Spleen (tissue), 7 donors: ENCODE measurements at regions not wholly inside any gene's neighbourhood (a gene's known extent, or its start where the extent isn't known, plus 50 kb on each side); places are given as distances from the start of the nearest gene placed in this dataset.

ENCODE experiments used
- CTCF ChIP-seq, 11 experiments: fragments of 200-600 bp in 7 of 11; fragments of 450-650 bp in 4 of 11; sonication (generic) in 4 of 11; IDR thresholded peaks in 8 of 11; conservative IDR thresholded peaks in 3 of 11; 1 replicate in 7 of 11; 2 replicates in 4 of 11; pipeline versions ENCODE4 v1.4.0 to v1.8.0; 2016 to 2021; ENCODE audit warnings: antibody characterized with exemption in 11 of 11, inconsistent platforms in 4 of 11, mild to moderate bottlenecking in 1 of 11
- POLR2AphosphoS5 ChIP-seq, 3 donors: sonication (generic); formaldehyde crosslinking; IDR thresholded peaks; one replicate each; pipeline ENCODE4 v1.5.1; 2017; ENCODE audit warnings: antibody characterized with exemption in 3 of 3
- donor health status: DM: no; HTN: no; CAD: no; lungs with moderate emphysema.
- donor health status: DM: no; HTN: no; CAD: no.
- donor health status: DM: no; HTN: no; CAD: no.

- TF ChIP-seq POLR2AphosphoS5 (IDR thresholded peaks at IDR 0.05) (no peak), CTCF (IDR thresholded peaks at IDR 0.05 in 8 of 11, conservative IDR thresholded peaks at IDR 0.05 in 3 of 11) (no peak)
Measured at GRCh38 chr6:92757925-92758324, 661.4 kb downstream of the EPHA7 start.
